ENCODE measurements at regions not wholly inside any gene's neighbourhood (a gene's known extent, or its start where the extent isn't known, plus 50 kb on each side); places are given as distances from the start of the nearest gene placed in this dataset.
A peak's percentile ranks its signal among the peaks of the same experiment; 100 is the strongest.

DNA sequence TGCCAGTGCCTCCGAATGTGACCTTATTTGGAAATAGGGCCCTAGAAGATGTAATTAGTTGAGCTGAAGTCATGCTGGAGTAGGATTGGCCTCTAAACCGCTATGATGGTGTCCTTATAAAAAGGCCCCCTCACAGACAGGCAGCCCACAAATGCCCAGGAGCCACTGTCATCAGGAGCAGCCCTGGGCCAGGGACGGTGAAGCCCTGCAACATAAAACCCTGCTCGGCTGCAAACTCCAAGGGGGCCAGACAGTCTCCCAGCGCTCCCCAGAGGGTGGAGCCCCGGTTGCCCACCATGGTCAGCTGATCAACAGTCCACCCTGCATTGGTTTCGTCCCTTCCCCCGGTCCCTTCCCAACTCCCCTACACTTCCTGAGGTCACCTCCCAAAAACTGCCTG is 351.7 kb downstream of the FOXL1 start:
- ATAC-seq (no peak), DNase-seq (no peak)
- Histone ChIP-seq H3K27me3 (ENCODE audit: insufficient read depth in 3 of 3, low read length in 2 of 3) (peaks cover 0 to 86% (median 19%) of the 10 kb centered on the region in 3 donors), H3K4me3 (no peak overlapping the region), H3K4me1 (peaks cover 4% of the 10 kb centered on the region), H3K36me3 (ENCODE audit: insufficient read depth in 1 of 2, low read depth in 1 of 2) (no peaks in the 10 kb centered on the region), H3K27ac (no peak overlapping the region), H3K9me3 (no peaks in the 10 kb centered on the region)
- no peak for TF ChIP-seq CTCF (IDR thresholded peaks at IDR 0.05)
- intact Hi-C loops (cut with DNase I): no loop called here
- WGBS, 3 donors: 45 to 52% (median 50%) methylated on average over 7 to 8 of the region's 8 CpGs

- DNase-seq: no peak
- peaks cover 4% of the 10 kb centered on the region for H3K4me1 ChIP-seq
- no peak for ATAC-seq
- no peak for TF ChIP-seq CTCF (IDR thresholded peaks at IDR 0.05)
- peaks cover 0 to 88% (median 20%) of the 10 kb centered on the region in 3 donors for H3K27me3 ChIP-seq (ENCODE audit: insufficient read depth in 3 of 3, low read length in 2 of 3)
- no peak overlapping the region for H3K27ac ChIP-seq
- no peaks in the 10 kb centered on the region for H3K9me3 ChIP-seq
- 58 to 64% (median 62%) methylated on average over 9 of the region's 9 CpGs for WGBS, 3 donors
- intact Hi-C loops (cut with DNase I): no loop called here
- H3K36me3 ChIP-seq (ENCODE audit: insufficient read depth in 1 of 2, low read depth in 1 of 2): no peaks in the 10 kb centered on the region
- no peak overlapping the region for H3K4me3 ChIP-seq
Observed at GRCh38 chr16:86930663-86931373, 352.5 kb downstream of the FOXL1 start.

DNA sequence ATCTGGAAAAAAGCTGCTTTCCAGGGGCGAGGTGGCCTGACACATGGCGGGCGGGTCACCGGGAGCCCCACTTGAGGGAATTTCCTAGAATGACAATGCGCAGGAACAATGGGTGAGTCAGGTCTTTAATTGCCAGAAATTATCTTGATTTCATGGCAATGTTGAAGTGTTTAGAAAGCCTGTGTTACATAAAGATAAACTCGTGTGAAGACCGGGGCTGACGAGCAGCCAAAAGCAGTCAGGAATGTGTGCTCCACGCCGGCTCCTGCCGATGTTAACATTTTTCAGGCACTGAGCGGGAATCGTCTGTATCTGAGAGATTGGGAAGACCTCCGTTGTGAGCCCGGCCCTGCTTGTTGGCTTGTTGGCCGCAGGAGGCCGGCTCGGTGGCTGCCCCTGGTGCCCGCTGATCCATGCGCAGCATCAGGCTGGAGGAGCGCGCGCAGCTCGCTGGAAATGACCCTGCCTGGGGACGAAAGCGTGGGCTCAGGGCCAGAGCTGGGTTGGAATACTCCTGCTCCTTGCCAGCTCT is 353.1 kb downstream of the FOXL1 start:
- DNase-seq: peak in 1 of 2 donors; percentile 34
- no peak for ATAC-seq

DNA sequence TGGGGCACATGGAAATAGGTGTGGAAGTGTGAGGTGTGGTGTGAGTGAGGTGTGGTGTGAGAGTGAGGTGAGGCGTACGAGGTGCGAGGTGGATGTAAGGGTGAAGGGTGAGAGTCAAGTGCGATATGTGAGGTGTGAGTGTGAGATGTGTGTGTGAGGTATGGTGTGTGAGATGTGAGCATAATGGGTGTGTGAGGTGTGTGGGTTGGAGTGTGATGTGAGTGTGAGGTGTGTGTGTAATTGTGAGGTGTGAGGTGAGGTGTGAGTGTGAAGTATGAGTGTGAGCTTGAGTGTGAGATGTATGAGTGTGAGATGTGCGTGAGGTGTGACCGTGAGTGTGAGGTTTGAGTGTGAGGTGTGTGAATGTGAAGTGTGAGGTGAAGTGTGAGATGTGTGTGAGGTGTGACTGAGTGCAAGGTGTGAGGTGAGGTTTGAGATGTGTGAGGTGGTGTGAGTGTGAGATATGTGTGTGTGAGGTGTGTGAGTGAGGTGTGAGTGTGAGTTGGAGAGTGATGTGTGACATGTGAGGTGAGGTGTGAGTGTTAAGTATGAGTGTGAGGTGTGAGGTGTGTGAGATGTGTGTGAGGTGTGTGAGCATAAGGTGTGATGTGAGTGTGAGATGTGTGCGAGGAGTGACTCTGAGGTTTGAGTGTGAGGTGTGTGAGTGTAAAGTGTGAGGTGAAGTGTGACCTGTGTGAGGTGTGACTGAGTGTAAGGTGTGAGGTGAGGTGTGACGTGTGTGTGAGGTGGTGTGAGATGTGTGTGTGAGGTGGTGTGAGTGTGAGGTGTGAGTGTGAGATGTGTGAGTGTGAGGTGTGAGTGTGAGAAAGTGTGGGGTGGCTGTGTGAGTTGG is 354.0 kb downstream of the FOXL1 start:
- peaks cover 4% of the 10 kb centered on the region for H3K4me1 ChIP-seq
- TF ChIP-seq CTCF (IDR thresholded peaks at IDR 0.05): no peak
- H3K9me3 ChIP-seq: no peaks in the 10 kb centered on the region
- ATAC-seq (no peak), DNase-seq (no peak)
- peaks cover 0 to 88% (median 14%) of the 10 kb centered on the region in 3 donors for H3K27me3 ChIP-seq (ENCODE audit: insufficient read depth in 3 of 3, low read length in 2 of 3)
- no peak overlapping the region for H3K4me3 ChIP-seq
- 93 to 96% (median 94%) methylated on average over 8 of the region's 8 CpGs for WGBS, 3 donors
- no peaks in the 10 kb centered on the region for H3K36me3 ChIP-seq (ENCODE audit: insufficient read depth in 1 of 2, low read depth in 1 of 2)
- intact Hi-C loops (cut with DNase I): no loop called here
- no peak overlapping the region for H3K27ac ChIP-seq

More for the DNA sequence above, 353.1 kb downstream of the FOXL1 start:
- no peak overlapping the region for H3K4me3 ChIP-seq
- no peaks in the 10 kb centered on the region for H3K36me3 ChIP-seq (ENCODE audit: insufficient read depth in 1 of 2, low read depth in 1 of 2)
- intact Hi-C loops (cut with DNase I): no loop called here
- 20 to 29% (median 25%) methylated on average over 26 of the region's 26 CpGs for WGBS, 3 donors
- H3K27me3 ChIP-seq (ENCODE audit: insufficient read depth in 3 of 3, low read length in 2 of 3): peaks cover 0 to 88% (median 14%) of the 10 kb centered on the region in 3 donors
- no peak for TF ChIP-seq CTCF (IDR thresholded peaks at IDR 0.05)
- H3K27ac ChIP-seq: no peak overlapping the region
- peaks cover 4% of the 10 kb centered on the region for H3K4me1 ChIP-seq
- no peaks in the 10 kb centered on the region for H3K9me3 ChIP-seq

Measured in psoas muscle (tissue), 7 donors.